Panc1 (cell line): ENCODE measurements at regions not wholly inside any gene's neighbourhood (a gene's known extent, or its start where the extent isn't known, plus 50 kb on each side); places are given as distances from the start of the nearest gene placed in this dataset.
"Not testable (repeated sequence)": the region's sequence is repeated elsewhere in the genome, so short reads cannot be mapped to it uniquely, and the experiment has no call there.

Experiments used
- ATAC-seq: fragments of 200-7000 bp; cut with Tn5 transposase; 2 replicates; pipeline ENCODE4 v1.9.1; 2020; ENCODE audit warnings: mild to moderate bottlenecking, moderate library complexity
- BruUV-seq: library from RNA; stranded (reverse); fragments of 400-500 nt; replicated peaks from 2 replicates; lab custom pipeline; 2021; lab: Mats Ljungman, UMichigan
- CTCF ChIA-PET: fragments of 300-600 bp; sonication (Branson Sonifier 250); formaldehyde crosslinking; loops from one replicate; lab custom pipeline; 2022; ENCODE audit warnings: antibody characterized with exemption; lab: Charles Lee
- POLR2A ChIA-PET: fragments of 300-600 bp; sonication (Branson Sonifier 250); formaldehyde crosslinking; loops from one replicate; lab custom pipeline; 2022; ENCODE audit warnings: antibody characterized with exemption; lab: Charles Lee
- DNase-seq: peaks from one replicate; pipeline ENCODE4 v3.0.0-alpha.2; 2010; ENCODE audit warnings: low read depth, low spot score
- H3K27ac ChIP-seq: 2 replicates; pipeline ENCODE4 v1.5.1; 2011; ENCODE audit warnings: mild to moderate bottlenecking, low read length, inconsistent platforms
- H3K27me3 ChIP-seq: fragments of 200-500 bp; sonication (Bioruptor generic); 2 replicates; pipeline ENCODE4 v1.6.0; 2014; ENCODE audit warnings: low read length, inconsistent platforms; ENCODE audit not compliant: control insufficient read depth, insufficient read depth
- H3K36me3 ChIP-seq: fragments of 200-500 bp; sonication (Bioruptor generic); 2 replicates; pipeline ENCODE4 v1.5.1; 2014; ENCODE audit warnings: inconsistent platforms, mild to moderate bottlenecking, low read length, moderate library complexity; ENCODE audit not compliant: control insufficient read depth, insufficient read depth
- H3K4me1 ChIP-seq: 2 replicates; pipeline ENCODE4 v1.5.1; 2011; ENCODE audit warnings: inconsistent platforms, mild to moderate bottlenecking, low read length, moderate library complexity; ENCODE audit not compliant: control insufficient read depth, insufficient read depth
- H3K4me3 ChIP-seq, 2 experiments: 2 replicates each; pipeline ENCODE4 v1.5.1; 2011 to 2012; ENCODE audit warnings: low read depth in 2 of 2, low read length in 2 of 2, mild to moderate bottlenecking in 2 of 2, inconsistent platforms in 1 of 2, moderate library complexity in 1 of 2
- H3K9me3 ChIP-seq: fragments of 200-500 bp; sonication (Bioruptor generic); 2 replicates; pipeline ENCODE4 v1.5.1; 2014; ENCODE audit warnings: low read depth, mild to moderate bottlenecking, inconsistent platforms, low read length, moderate library complexity; ENCODE audit not compliant: control insufficient read depth, insufficient read depth
- POLR2AphosphoS5 ChIP-seq: IDR thresholded peaks from 2 replicates; pipeline ENCODE4 v1.6.1; 2012; ENCODE audit warnings: mild to moderate bottlenecking, low read depth, low read length, moderate library complexity
- SIN3A ChIP-seq: IDR thresholded peaks from 2 replicates; pipeline ENCODE4 v1.6.1; 2012; ENCODE audit warnings: low read depth, mild to moderate bottlenecking, low read length, moderate library complexity, borderline replicate concordance; ENCODE audit not compliant: insufficient read depth
- TCF7L2 ChIP-seq: IDR thresholded peaks from 2 replicates; pipeline ENCODE4 v1.6.1; 2011; ENCODE audit warnings: mild to moderate bottlenecking, low read depth, low read length, inconsistent platforms
- in situ Hi-C: cut with HindIII; loops from 2 replicates; pipeline ENCODE4 v1.10.0; 2016; ENCODE audit warnings: low sequenced_read_pairs, low pct_unique_long_range_greater_than_20kb
- intact Hi-C: fragments of 100-400 bp; cut with micrococcal nuclease; formaldehyde crosslinking; loops from one replicate; pipeline ENCODE4 v1.10.0; 2022; ENCODE audit not compliant: unreplicated experiment
- TF ChIP-seq, protein P1 (sequence below): fragments of 450-650 bp; IDR thresholded peaks from 2 replicates; pipeline ENCODE4 v1.5.1; 2017; ENCODE audit warnings: mild to moderate bottlenecking
- TF ChIP-seq, protein P2 (sequence below), 2 experiments: IDR thresholded peaks; 2 replicates each; pipeline ENCODE4 v1.6.1; 2011 to 2012; ENCODE audit warnings: low read depth in 2 of 2, control low read depth in 1 of 2, low read length in 1 of 2, mild to moderate bottlenecking in 1 of 2, moderate library complexity in 1 of 2; ENCODE audit not compliant: insufficient read depth in 1 of 2

DNA sequence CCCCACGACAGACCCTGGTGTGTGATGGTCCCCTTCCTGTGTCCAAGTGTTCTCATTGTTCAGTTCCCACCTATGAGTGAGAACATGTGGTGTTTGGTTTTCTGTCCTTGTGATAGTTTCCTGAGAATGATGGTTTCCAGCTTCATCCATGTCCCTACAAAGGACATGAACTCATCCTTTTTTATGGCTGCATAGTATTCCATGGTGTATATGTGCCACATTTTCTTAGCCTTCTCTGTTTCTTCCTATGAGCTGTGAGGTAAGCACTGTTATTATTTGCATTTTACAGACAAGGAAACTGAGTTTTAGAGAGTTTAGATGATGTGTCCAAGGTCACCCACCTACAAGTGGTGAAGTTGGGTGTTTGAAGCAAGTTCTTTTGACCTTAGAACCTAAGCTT lies 51.1 kb upstream of the BNC1 start:
- CTCF ChIA-PET, ATAC-seq, H3K4me3 ChIP-seq, H3K4me1 ChIP-seq, DNase-seq, H3K27me3 ChIP-seq, intact Hi-C loops, H3K27ac ChIP-seq, POLR2A ChIA-PET, in situ Hi-C loops, H3K9me3 ChIP-seq, BruUV-seq, H3K36me3 ChIP-seq: not testable (repeated sequence)

DNA sequence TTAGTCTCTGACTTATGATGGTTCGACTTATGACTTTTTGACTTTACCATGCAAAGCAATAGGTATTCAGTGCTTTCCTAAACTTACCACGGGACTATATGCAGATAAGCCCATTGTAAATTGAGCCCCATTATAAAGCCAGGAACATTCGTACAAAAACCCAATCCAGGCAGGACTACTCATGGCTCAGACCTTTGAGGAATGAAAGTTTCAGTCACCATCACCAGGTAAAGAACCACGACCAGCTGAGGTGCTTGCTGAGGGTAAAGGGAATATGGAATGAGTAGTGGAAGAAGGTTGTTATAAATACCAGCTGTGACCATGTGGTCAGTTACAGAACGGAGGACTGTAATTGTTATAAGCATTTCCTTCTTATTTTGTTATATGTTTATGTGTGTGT lies 54.9 kb upstream of the BNC1 start:
- POLR2A ChIA-PET, result no interaction called here
- H3K9me3 ChIP-seq, result no peaks in the 10 kb centered on the region
- CTCF ChIA-PET, result no interaction called here
- H3K27me3 ChIP-seq, result no peaks in the 10 kb centered on the region
- in situ Hi-C loops, result no loop called here
- DNase-seq (no peak), ATAC-seq (no peak)
- TF ChIP-seq POLR2AphosphoS5, result no peak
- no peak for TF ChIP-seq TCF7L2
- TF ChIP-seq SIN3A, result no peak
- TF ChIP-seq, protein P1, sequence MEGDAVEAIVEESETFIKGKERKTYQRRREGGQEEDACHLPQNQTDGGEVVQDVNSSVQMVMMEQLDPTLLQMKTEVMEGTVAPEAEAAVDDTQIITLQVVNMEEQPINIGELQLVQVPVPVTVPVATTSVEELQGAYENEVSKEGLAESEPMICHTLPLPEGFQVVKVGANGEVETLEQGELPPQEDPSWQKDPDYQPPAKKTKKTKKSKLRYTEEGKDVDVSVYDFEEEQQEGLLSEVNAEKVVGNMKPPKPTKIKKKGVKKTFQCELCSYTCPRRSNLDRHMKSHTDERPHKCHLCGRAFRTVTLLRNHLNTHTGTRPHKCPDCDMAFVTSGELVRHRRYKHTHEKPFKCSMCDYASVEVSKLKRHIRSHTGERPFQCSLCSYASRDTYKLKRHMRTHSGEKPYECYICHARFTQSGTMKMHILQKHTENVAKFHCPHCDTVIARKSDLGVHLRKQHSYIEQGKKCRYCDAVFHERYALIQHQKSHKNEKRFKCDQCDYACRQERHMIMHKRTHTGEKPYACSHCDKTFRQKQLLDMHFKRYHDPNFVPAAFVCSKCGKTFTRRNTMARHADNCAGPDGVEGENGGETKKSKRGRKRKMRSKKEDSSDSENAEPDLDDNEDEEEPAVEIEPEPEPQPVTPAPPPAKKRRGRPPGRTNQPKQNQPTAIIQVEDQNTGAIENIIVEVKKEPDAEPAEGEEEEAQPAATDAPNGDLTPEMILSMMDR, result no peak
- TF ChIP-seq, protein P2, sequence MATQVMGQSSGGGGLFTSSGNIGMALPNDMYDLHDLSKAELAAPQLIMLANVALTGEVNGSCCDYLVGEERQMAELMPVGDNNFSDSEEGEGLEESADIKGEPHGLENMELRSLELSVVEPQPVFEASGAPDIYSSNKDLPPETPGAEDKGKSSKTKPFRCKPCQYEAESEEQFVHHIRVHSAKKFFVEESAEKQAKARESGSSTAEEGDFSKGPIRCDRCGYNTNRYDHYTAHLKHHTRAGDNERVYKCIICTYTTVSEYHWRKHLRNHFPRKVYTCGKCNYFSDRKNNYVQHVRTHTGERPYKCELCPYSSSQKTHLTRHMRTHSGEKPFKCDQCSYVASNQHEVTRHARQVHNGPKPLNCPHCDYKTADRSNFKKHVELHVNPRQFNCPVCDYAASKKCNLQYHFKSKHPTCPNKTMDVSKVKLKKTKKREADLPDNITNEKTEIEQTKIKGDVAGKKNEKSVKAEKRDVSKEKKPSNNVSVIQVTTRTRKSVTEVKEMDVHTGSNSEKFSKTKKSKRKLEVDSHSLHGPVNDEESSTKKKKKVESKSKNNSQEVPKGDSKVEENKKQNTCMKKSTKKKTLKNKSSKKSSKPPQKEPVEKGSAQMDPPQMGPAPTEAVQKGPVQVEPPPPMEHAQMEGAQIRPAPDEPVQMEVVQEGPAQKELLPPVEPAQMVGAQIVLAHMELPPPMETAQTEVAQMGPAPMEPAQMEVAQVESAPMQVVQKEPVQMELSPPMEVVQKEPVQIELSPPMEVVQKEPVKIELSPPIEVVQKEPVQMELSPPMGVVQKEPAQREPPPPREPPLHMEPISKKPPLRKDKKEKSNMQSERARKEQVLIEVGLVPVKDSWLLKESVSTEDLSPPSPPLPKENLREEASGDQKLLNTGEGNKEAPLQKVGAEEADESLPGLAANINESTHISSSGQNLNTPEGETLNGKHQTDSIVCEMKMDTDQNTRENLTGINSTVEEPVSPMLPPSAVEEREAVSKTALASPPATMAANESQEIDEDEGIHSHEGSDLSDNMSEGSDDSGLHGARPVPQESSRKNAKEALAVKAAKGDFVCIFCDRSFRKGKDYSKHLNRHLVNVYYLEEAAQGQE (IDR thresholded peaks at IDR 0.05; ENCODE audit: insufficient read depth in 1 of 2, low read depth in 2 of 2, low read length in 1 of 2), result no peak
- no peak overlapping the region for H3K27ac ChIP-seq
- intact Hi-C loops, result no loop called here
- no peaks in the 10 kb centered on the region for H3K36me3 ChIP-seq
- no TSS peak for BruUV-seq
- no peaks in the 10 kb centered on the region for H3K4me1 ChIP-seq
- H3K4me3 ChIP-seq, result no peak overlapping the region

DNA sequence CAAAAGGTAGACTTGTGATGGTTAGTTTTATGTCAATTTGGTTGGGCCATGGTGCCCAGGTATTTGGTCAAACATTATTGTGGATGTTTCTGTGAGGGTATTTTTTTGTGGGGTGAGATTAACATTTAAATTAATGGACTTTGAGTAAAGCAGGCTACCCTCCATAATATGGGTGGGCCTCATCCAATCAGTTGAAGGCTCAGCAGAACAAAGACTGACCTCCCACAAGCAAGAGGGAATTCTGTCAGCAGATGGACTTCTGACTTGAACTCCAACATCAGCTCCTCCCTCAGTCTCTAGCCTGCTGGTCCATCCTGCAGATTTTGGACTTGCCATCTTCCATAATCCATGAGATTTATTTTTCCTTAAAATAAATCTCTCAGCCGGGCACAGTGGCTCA lies 55.6 kb upstream of the BNC1 start:
- Histone ChIP-seq H3K4me1 (no peaks in the 10 kb centered on the region), H3K9me3 (no peaks in the 10 kb centered on the region), H3K36me3 (no peaks in the 10 kb centered on the region), H3K27ac (no peak overlapping the region), H3K4me3 (no peak overlapping the region), H3K27me3 (no peaks in the 10 kb centered on the region)
- in situ Hi-C loops (no loop called here), intact Hi-C loops (no loop called here)
- ChIA-PET POLR2A (no interaction called here), CTCF (no interaction called here)
- TF ChIP-seq POLR2AphosphoS5, result no peak
- no peak for TF ChIP-seq TCF7L2
- TF ChIP-seq, protein P1, result no peak
- TF ChIP-seq, protein P2 (IDR thresholded peaks at IDR 0.05; ENCODE audit: insufficient read depth in 1 of 2, low read depth in 2 of 2, low read length in 1 of 2), result no peak
- TF ChIP-seq SIN3A, result no peak
- ATAC-seq (no peak), DNase-seq (no peak)
- BruUV-seq, result no TSS peak
